Ovary (tissue), 7 donors: ENCODE measurements at regions not wholly inside any gene's neighbourhood (a gene's known extent, or its start where the extent isn't known, plus 50 kb on each side); places are given as distances from the start of the nearest gene placed in this dataset.

Experiments
- DNase-seq, 5 donors: peaks; one replicate each; pipeline ENCODE4 v3.0.0-alpha.2; 2019 to 2020
- H3K27ac ChIP-seq, 2 donors: fragments of 200-600 bp; one replicate each; pipeline versions ENCODE4 v1.5.1 to v1.8.0; 2019 to 2022
- H3K27me3 ChIP-seq: fragments of 200-600 bp; one replicate; pipeline ENCODE4 v1.8.0; 2022
- H3K36me3 ChIP-seq: fragments of 200-600 bp; sonication (generic); one replicate; pipeline ENCODE4 v1.5.1; 2019
- H3K4me1 ChIP-seq: one replicate; pipeline ENCODE4 v1.8.1; 2013; ENCODE audit warnings: mild to moderate bottlenecking, moderate library complexity; ENCODE audit not compliant: insufficient read depth
- H3K4me3 ChIP-seq: fragments of 200-600 bp; sonication (generic); one replicate; pipeline ENCODE4 v1.5.1; 2017
- H3K9me3 ChIP-seq, 2 donors: fragments of 200-600 bp in 1 of 2; sonication (generic) in 1 of 2; one replicate each; pipeline versions ENCODE4 v1.5.1 to v1.8.1; 2013 to 2019; ENCODE audit warnings: mild to moderate bottlenecking in 1 of 2, moderate library complexity in 1 of 2
- CTCF ChIP-seq, 3 donors: fragments of 450-650 bp in 2 of 3; fragments of 200-600 bp in 1 of 3; IDR thresholded peaks; one replicate each; pipeline versions ENCODE4 v1.5.1 to v1.8.0; 2016 to 2022; ENCODE audit warnings: antibody characterized with exemption in 3 of 3, mild to moderate bottlenecking in 1 of 3
- EP300 ChIP-seq: sonication (generic); formaldehyde crosslinking; IDR thresholded peaks from one replicate; pipeline ENCODE4 v1.6.1; 2017; ENCODE audit warnings: antibody characterized with exemption
- POLR2A ChIP-seq: fragments of 450-650 bp; IDR thresholded peaks from one replicate; pipeline ENCODE4 v1.6.1; 2017; ENCODE audit warnings: antibody characterized with exemption, mild to moderate bottlenecking, moderate library complexity
- WGBS, 3 donors: extraction: QIAGEN DNeasy Blood & Tissue Kit in 1 of 3; methylation state at CpG; one replicate each; pipeline versions ENCODE4 v1.1.5 to v1.1.7; 2013 to 2017; 5-methylcytosine and 5-hydroxymethylcytosine counted together
- intact Hi-C, 4 donors: fragments of 100-400 bp; cut with DNase I; formaldehyde crosslinking; loops; one replicate each; pipeline versions ENCODE4 v1.11.0 to v1.15.1; 2022 to 2023
- donor health status: DM: no; HTN: no; CAD: no; lungs with moderate emphysema.
- donor health status: DM: no; HTN: no; CAD: no.
- donor health status: Bipolar disorder and iron deficiency.
- donor health status: DM: no; HTN: no; CAD: no.
- donor health status: DM: yes; HTN: yes; CAD: no.

DNA sequence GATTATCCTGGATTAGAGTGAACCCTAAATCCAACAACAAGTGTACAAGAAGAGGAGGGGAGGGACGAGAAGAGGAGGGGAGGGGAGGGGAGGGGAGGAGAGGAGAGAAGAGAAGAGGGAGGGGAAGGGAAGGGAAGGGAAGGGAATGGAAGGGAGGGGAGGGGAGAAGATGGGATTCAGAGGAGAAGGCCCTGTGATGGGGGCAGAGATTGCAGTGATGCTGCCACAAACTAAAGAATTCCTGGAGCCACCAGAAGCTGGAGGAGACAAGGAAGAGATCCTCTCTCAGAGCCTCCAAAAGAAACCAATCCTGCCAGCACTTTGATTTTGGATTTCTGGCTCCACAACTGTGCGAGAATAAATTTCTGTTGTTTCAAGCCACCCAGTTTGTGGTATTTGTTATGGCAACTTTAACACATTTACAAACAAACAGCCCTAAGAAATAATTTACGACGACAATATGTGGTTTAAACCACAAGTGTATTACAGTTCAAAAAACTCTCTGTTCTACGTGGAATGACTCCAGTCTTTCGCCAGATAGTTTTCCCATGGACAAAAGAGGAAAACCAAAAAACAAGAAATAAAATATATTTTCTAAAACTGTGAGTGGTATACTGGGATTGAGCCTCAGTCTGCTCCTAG, 235.4 kb downstream of the HDGFL1 start:
- Histone ChIP-seq H3K4me3 (no peak overlapping the region), H3K27me3 (no peaks in the 10 kb centered on the region), H3K36me3 (no peaks in the 10 kb centered on the region), H3K4me1 (peaks cover 6% of the 10 kb centered on the region), H3K9me3 (no peaks in the 10 kb centered on the region), H3K27ac (no peak overlapping the region)
- DNase-seq = no peak
- intact Hi-C loops = no loop called here
- TF ChIP-seq CTCF (IDR thresholded peaks at IDR 0.05) (no peak), EP300 (no peak), POLR2A (no peak)
- 78 to 85% (median 84%) methylated on average over 6 of the region's 6 CpGs for WGBS, 3 donors

GRCh38 chr6:22807261-22807660, 237.9 kb downstream of the HDGFL1 start:
- intact Hi-C loops = no loop called here
- Histone ChIP-seq H3K4me1 (peaks cover 6% of the 10 kb centered on the region), H3K27ac (peak overlapping the region in 1 of 2 donors; percentile 51), H3K27me3 (no peaks in the 10 kb centered on the region), H3K36me3 (no peaks in the 10 kb centered on the region), H3K4me3 (no peak overlapping the region), H3K9me3 (no peaks in the 10 kb centered on the region)
- no peak for DNase-seq
- no peak for TF ChIP-seq EP300
- TF ChIP-seq POLR2A = no peak
- no peak for TF ChIP-seq CTCF (IDR thresholded peaks at IDR 0.05)
- 41 to 82% (median 56%) methylated on average over 1 of the region's 1 CpG for WGBS, 3 donors

DNA sequence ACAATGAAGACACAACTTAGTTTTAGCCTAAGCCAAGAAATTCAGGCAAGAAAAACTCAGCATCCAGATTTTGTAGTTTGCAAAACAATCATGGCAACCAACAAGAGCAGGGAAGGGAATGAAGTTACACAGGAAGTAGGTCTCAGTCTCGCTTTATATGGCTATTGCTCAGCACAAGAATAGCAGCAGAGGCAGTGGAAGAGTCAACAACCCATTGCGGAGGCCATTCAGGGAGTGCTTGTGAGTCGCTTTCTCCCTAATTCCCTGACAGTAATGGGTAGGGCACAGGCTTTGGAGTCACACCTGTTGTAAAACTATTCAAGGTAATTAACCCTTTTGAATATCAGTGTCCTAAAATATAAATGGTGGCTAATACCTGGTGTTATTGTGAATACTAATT, 238.5 kb downstream of the HDGFL1 start:
- intact Hi-C loops = no loop called here
- Histone ChIP-seq H3K36me3 (no peaks in the 10 kb centered on the region), H3K4me3 (no peak overlapping the region), H3K27me3 (no peaks in the 10 kb centered on the region), H3K27ac (no peak overlapping the region), H3K9me3 (no peaks in the 10 kb centered on the region), H3K4me1 (peaks cover 6% of the 10 kb centered on the region)
- no peak for DNase-seq
- 97 to 98% (median 97%) methylated on average over 3 of the region's 3 CpGs for WGBS, 3 donors
- no peak for TF ChIP-seq CTCF (IDR thresholded peaks at IDR 0.05)
- no peak for TF ChIP-seq EP300
- no peak for TF ChIP-seq POLR2A

DNA sequence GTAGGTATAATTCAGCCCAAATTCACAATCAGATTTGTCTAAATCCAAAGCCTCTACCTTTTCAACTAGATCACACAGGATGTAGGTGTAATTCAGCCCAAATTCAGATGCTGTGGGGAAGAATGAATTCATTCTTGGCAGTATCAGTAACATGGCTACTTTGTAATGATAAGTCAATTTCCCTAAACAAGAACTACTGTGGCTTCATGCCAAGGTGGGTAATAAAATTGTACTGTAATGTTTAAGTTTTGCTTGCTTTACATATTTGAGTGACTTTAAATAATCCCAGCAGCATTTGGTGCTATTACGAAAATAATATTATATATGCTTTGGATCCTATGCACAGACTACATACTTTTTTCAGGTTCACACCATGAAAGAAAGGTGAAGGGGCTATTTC, 239.1 kb downstream of the HDGFL1 start:
- H3K27ac ChIP-seq = no peak overlapping the region
- DNase-seq = no peak
- 96 to 98% (median 96%) methylated on average over 1 of the region's 1 CpG for WGBS, 3 donors
- no peak for TF ChIP-seq POLR2A
- no peak for TF ChIP-seq CTCF (IDR thresholded peaks at IDR 0.05)
- no peak for TF ChIP-seq EP300
- intact Hi-C loops = no loop called here
- peaks cover 6% of the 10 kb centered on the region for H3K4me1 ChIP-seq
- no peaks in the 10 kb centered on the region for H3K27me3 ChIP-seq
- H3K9me3 ChIP-seq = no peaks in the 10 kb centered on the region
- H3K4me3 ChIP-seq = no peak overlapping the region
- H3K36me3 ChIP-seq = no peaks in the 10 kb centered on the region
